GM18499 (cell line): ENCODE measurements at regions not wholly inside any gene's neighbourhood (a gene's known extent, or its start where the extent isn't known, plus 50 kb on each side); places are given as distances from the start of the nearest gene placed in this dataset.

Experiments
- ATAC-seq: cut with Tn5 transposase; IDR thresholded peaks from one replicate; pipeline ENCODE4 v1.9.1; 2021; ENCODE audit warnings: moderate number of reproducible peaks; ENCODE audit not compliant: insufficient read depth, unreplicated experiment

- no peak for ATAC-seq
These were observed 485.5 kb upstream of the THBS1 start for GRCh38 chr15:39095218-39095879.

GRCh38 chr15:39096608-39097205 lies 484.2 kb upstream of the THBS1 start:
- no peak for ATAC-seq

GRCh38 chr15:39099524-39099923 lies 481.4 kb upstream of the THBS1 start:
- ATAC-seq: no peak

DNA sequence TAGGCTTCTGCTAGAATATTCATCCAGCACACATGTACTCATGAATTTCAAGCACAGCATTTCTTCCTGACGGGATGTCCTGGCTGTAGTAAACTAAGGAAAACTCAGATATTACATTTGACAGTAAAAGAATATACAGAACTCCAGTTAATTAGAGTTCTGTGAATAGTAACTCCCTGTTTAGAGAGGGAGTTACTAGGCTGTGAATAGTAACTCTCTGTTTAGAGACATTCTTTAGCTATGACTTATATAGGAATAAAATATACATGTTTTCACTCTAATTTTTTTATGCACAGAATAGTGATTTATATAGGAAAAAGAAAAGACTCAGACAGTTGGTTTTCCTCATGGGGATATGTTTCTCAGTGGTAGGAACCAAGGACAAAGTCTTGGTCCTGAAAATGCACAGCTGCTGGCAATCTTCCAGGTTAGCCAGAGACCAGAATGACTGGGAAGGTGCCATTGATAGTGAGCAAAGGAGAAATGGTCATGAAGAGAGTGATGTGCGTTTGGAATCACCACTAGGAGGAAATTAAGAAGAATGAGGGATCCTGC lies 480.7 kb upstream of the THBS1 start:
- no peak for ATAC-seq

GRCh38 chr15:39102431-39102830 lies 478.4 kb upstream of the THBS1 start:
- ATAC-seq: no peak

GRCh38 chr15:39106950-39107349 lies 473.9 kb upstream of the THBS1 start:
- no peak for ATAC-seq

DNA sequence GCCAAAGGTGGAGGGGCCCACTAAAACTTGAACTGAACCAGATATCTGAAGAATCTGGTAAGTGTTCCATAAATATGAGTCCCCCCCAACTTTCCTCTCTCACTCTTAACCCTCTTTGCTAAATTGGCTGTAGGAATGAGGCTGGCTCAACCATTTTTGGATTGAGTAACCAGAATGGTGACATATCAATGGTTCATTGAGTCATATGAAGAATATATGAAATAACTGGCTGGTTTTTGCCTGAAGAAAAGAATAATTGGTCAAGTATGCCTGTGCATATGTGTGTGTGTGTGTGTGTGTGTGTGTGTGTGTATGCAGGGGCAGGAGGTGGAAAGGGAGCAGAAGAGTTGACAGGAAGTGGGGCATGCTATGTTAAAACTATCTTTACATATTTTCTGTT lies 472.9 kb upstream of the THBS1 start:
- ATAC-seq: no peak

- ATAC-seq: no peak
These were observed 470.5 kb upstream of the THBS1 start for GRCh38 chr15:39110336-39110735.

DNA sequence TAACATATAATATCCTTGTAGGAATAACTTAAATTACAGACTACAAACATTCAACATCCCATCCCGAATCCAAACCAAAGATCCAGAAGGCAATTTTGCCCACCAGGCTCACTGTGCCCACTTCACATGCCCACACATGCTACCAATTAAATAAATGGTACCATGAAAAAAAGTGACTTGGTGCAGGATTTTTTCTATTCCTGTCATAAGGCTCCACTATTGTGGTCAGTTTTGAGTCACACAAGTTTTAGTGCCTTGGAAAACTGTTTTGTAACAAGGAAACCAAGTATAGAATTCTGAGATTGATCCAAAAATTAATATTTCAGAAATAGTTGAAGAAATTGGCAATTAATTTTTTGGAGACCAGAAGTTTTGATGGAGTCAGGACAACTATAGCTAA lies 470.1 kb upstream of the THBS1 start:
- ATAC-seq: no peak

- ATAC-seq: no peak
These were observed 467.1 kb upstream of the THBS1 start for GRCh38 chr15:39113741-39114140.

DNA sequence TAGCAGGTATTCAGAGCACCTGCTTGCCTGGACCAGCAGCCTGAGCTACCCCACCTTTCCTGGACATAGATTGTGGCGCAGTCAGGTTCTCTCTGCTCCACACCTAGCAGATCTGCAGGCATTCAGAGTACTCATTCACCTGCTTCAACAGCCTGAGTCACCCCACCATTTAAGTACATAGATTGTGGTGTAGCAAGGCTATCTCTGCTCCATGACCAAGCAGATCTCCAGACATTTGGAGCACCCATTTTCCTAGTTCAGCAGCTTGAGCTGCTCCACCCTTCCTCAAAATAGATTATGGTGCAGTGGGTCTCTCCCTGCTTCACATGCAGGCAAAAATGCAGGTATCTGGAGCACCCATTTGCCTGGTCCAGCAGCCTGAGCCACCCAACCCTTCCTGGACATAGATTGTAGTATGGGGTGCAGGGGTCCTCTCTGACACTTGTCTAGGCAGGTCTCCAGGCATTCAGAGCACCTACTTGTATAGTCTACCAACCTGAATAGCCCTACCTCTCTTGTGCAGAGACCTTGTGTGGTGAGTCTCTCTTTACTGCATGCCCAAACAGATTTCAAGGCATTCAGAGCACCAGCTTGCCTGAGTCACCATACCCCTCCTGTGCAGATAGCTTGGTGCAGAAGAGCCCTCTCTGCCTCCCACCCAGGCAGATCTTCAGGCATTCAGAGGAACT lies 466.0 kb upstream of the THBS1 start:
- no peak for ATAC-seq

DNA sequence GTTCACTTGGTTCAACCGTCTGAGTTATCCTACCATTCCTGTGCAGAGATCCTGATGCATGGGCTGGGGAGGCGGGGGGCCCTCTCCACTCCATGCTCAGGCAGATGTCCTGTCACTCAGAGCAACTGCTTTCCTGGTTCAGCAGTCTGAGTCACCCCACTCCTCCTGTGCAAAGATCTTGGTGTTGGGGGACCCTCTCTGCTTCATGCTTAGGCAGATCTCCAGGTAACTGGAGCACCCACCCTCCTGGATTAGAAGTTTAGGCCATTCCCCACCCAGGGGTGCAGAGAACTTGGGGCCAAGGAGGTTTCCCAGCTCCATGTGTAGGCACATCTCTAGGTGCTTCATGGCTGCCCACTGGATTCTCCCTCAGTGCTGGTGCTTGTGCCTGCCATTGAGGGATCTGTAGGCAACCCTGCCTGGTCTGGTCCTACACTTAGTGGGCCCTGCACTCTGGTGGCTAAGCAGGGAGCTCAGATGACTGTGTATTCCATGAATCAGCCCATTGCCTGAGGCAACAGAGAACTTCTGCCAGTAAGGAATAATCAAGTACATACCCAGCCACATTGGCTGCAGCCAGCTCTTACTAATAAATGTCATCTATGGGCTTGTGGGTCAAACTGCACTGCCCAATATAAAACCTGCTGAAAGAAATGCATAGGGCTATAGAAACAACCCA lies 465.4 kb upstream of the THBS1 start:
- no peak for ATAC-seq

DNA sequence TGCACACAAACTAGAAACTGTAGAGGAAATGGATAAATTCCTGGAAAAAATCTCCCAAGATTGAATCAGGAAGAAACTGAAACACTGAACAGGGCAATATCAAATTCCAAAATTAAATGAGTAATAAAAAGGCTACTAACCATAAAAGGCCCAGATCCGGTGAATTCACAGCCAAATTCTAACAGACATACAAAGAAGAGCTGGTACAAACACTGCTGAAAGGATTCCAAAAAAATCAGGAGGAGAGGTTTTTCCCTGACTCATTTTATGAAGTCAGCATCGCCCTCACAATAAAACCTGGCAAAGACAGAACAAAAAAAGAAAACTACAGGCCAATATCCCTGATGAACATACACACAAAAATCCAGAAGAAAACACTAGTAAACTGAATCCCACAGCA lies 462.4 kb upstream of the THBS1 start:
- no peak for ATAC-seq

DNA sequence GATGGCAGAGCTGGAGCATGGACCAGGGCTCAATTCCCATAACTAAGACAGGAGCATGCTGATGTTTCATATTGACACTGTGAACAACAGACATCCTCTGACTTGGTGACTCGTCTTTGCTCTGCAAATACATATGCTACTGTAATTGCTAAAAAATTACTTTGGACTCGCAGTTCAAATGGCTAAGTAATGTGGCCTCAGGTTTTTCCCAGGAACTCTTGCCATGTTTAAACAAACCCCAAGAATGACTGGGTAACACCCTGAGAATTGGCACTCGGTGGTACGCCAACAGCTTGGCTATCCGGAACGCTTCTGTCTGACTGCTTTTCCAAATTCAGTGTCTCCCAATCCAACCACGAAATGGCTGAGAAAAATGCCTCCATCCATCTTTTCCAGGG lies 456.7 kb upstream of the THBS1 start:
- ATAC-seq: no peak

- no peak for ATAC-seq
These were observed 456.2 kb upstream of the THBS1 start for GRCh38 chr15:39124553-39125171.

GRCh38 chr15:39125226-39125625 lies 455.7 kb upstream of the THBS1 start:
- ATAC-seq: no peak

- no peak for ATAC-seq
These were observed 455.0 kb upstream of the THBS1 start for GRCh38 chr15:39125904-39126303.

- ATAC-seq: no peak
These were observed 453.6 kb upstream of the THBS1 start for GRCh38 chr15:39127151-39127790.

- no peak for ATAC-seq
These were observed 452.8 kb upstream of the THBS1 start for GRCh38 chr15:39127925-39128617.
